ENCODE measurements at regions not wholly inside any gene's neighbourhood (a gene's known extent, or its start where the extent isn't known, plus 50 kb on each side); places are given as distances from the start of the nearest gene placed in this dataset.

- peak overlapping the region; percentile 83 for H3K27ac ChIP-seq
- DNase-seq (ENCODE audit: low spot score) = peak; percentile 89
- POLR2A ChIA-PET (ENCODE audit: low non-redundant PET) = no interaction called here
- TF ChIP-seq CTCF (conservative IDR thresholded peaks at IDR 0.05; ENCODE audit: low read depth) = no peak
- CTCF ChIA-PET = interaction anchor here (0.5 to 0.7 kb wide), 2 partner anchors 15 to 1052 kb away, joined by 3 read pairs; no protein-coding TSS in a partner anchor
These were observed 298.5 kb downstream of the INSIG2 start for GRCh38 chr2:118386641-118387302.

- no peak for DNase-seq (ENCODE audit: low spot score)
- CTCF ChIA-PET = no interaction called here
- no peak overlapping the region for H3K27ac ChIP-seq
- POLR2A ChIA-PET (ENCODE audit: low non-redundant PET) = no interaction called here
- no peak for TF ChIP-seq CTCF (conservative IDR thresholded peaks at IDR 0.05; ENCODE audit: low read depth)
These were observed 292.8 kb downstream of the INSIG2 start for GRCh38 chr2:118380915-118381653.

- no peak overlapping the region for H3K27ac ChIP-seq
- POLR2A ChIA-PET (ENCODE audit: low non-redundant PET) = no interaction called here
- DNase-seq (ENCODE audit: low spot score) = no peak
- TF ChIP-seq CTCF (conservative IDR thresholded peaks at IDR 0.05; ENCODE audit: low read depth) = no peak
- CTCF ChIA-PET = no interaction called here
These were observed 287.7 kb downstream of the INSIG2 start for GRCh38 chr2:118375907-118376485.

- DNase-seq (ENCODE audit: low spot score) = no peak
These were observed 286.9 kb downstream of the INSIG2 start for GRCh38 chr2:118374974-118375755.

GRCh38 chr2:118372886-118373830 is 284.9 kb downstream of the INSIG2 start:
- no peak for TF ChIP-seq CTCF (conservative IDR thresholded peaks at IDR 0.05; ENCODE audit: low read depth)
- ChIA-PET POLR2A (ENCODE audit: low non-redundant PET) (no interaction called here), CTCF (interaction anchor here (0.6 to 1.3 kb wide), 2 partner anchors 483 to 1450 kb away, joined by 3 read pairs; no protein-coding TSS in a partner anchor)
- H3K27ac ChIP-seq = no peak overlapping the region
- DNase-seq (ENCODE audit: low spot score) = no peak

More at GRCh38 chr2:118374974-118375755, 286.9 kb downstream of the INSIG2 start:
- TF ChIP-seq CTCF (conservative IDR thresholded peaks at IDR 0.05; ENCODE audit: low read depth) = no peak
- POLR2A ChIA-PET (ENCODE audit: low non-redundant PET) = no interaction called here
- CTCF ChIA-PET = interaction anchor here (0.5 kb wide), 1 partner anchor 74 kb away, joined by 3 read pairs; no protein-coding TSS in a partner anchor
- H3K27ac ChIP-seq = no peak overlapping the region

All from RWPE1 (cell line).